CD14-positive monocyte (primary cell): ENCODE measurements at regions not wholly inside any gene's neighbourhood (a gene's known extent, or its start where the extent isn't known, plus 50 kb on each side); places are given as distances from the start of the nearest gene placed in this dataset.

ENCODE experiments used
- DNase-seq, 3 donors: peaks; one replicate each; pipeline ENCODE4 v3.0.0-alpha.2; 2011 to 2022
- H2AFZ ChIP-seq: 2 replicates; pipeline ENCODE4 v1.6.0; 2012; ENCODE audit warnings: mild to moderate bottlenecking, low read depth, low read length, inconsistent platforms; ENCODE audit not compliant: insufficient read depth, poor library complexity, severe bottlenecking
- H3K27ac ChIP-seq, 2 donors: 1 replicate in 1 of 2; 2 replicates in 1 of 2; pipeline ENCODE4 v1.5.1; 2012 to 2013; ENCODE audit warnings: low read length in 2 of 2, control low read depth in 1 of 2, inconsistent platforms in 1 of 2, low read depth in 1 of 2, mild to moderate bottlenecking in 1 of 2
- H3K27me3 ChIP-seq, 2 donors: one replicate each; pipeline versions ENCODE4 v1.6.0 to v1.6.1; 2011 to 2013; ENCODE audit warnings: low read length in 2 of 2; ENCODE audit not compliant: control insufficient read depth in 2 of 2, insufficient read depth in 2 of 2
- H3K36me3 ChIP-seq, 2 donors: replicated peaks in 1 of 2; 1 replicate in 1 of 2; 2 replicates in 1 of 2; pipeline versions ENCODE4 v1.5.1 to v1.6.1; 2012 to 2013; ENCODE audit warnings: low read length in 2 of 2, control low read depth in 1 of 2, inconsistent platforms in 1 of 2, mild to moderate bottlenecking in 1 of 2; ENCODE audit not compliant: insufficient read depth in 2 of 2, control insufficient read depth in 1 of 2
- H3K4me1 ChIP-seq, 2 donors: 1 replicate in 1 of 2; 2 replicates in 1 of 2; pipeline versions ENCODE4 v1.5.1 to v1.6.1; 2012 to 2013; ENCODE audit warnings: low read length in 2 of 2, control low read depth in 1 of 2, inconsistent platforms in 1 of 2, mild to moderate bottlenecking in 1 of 2, moderate library complexity in 1 of 2; ENCODE audit not compliant: insufficient read depth in 2 of 2, control insufficient read depth in 1 of 2
- H3K4me2 ChIP-seq: replicated peaks from 2 replicates; pipeline ENCODE3; 2012; ENCODE audit warnings: low read length, moderate library complexity, mild to moderate bottlenecking; ENCODE audit not compliant: poor library complexity, severe bottlenecking; ENCODE audit errors: extremely low read depth
- H3K4me3 ChIP-seq, 3 experiments: fragments of 200-600 bp in 1 of 3; sonication (generic) in 1 of 3; replicated peaks in 1 of 3; 1 replicate in 2 of 3; 2 replicates in 1 of 3; pipeline ENCODE4 v1.5.1; 2011 to 2013; ENCODE audit warnings: low read length in 3 of 3, mild to moderate bottlenecking in 3 of 3, control low read depth in 2 of 3, low read depth in 2 of 3, inconsistent platforms in 1 of 3, moderate library complexity in 1 of 3
- H3K79me2 ChIP-seq: 2 replicates; pipeline ENCODE4 v1.6.0; 2012; ENCODE audit warnings: mild to moderate bottlenecking, control low read depth, inconsistent platforms, low read length, moderate library complexity; ENCODE audit not compliant: insufficient read depth
- H3K9ac ChIP-seq: 2 replicates; pipeline ENCODE4 v1.6.0; 2017; ENCODE audit warnings: low read length, mild to moderate bottlenecking; ENCODE audit not compliant: insufficient read depth, poor library complexity, severe bottlenecking
- H3K9me3 ChIP-seq, 2 donors: replicated peaks in 1 of 2; 1 replicate in 1 of 2; 2 replicates in 1 of 2; pipeline versions ENCODE4 v1.5.1 to v1.6.1; 2012 to 2013; ENCODE audit warnings: low read length in 2 of 2, control low read depth in 1 of 2; ENCODE audit not compliant: control insufficient read depth in 1 of 2, insufficient read depth in 1 of 2
- H4K20me1 ChIP-seq: 2 replicates; pipeline ENCODE4 v1.6.0; 2012; ENCODE audit warnings: mild to moderate bottlenecking, low read length, control low read depth, moderate library complexity; ENCODE audit not compliant: insufficient read depth
- H3K27ac Mint-ChIP-seq, 7 donors: one replicate each; pipeline ENCODE4 v1.8.0; 2020; ENCODE audit warnings: mild to moderate bottlenecking in 7 of 7, mixed read lengths in 7 of 7, moderate library complexity in 6 of 7, inconsistent platforms in 2 of 7
- H3K27me3 Mint-ChIP-seq, 3 donors: one replicate each; pipeline ENCODE4 v1.8.0; 2021 to 2022; ENCODE audit warnings: low read depth in 3 of 3, mild to moderate bottlenecking in 3 of 3, mixed read lengths in 3 of 3, moderate library complexity in 3 of 3, inconsistent platforms in 1 of 3
- H3K36me3 Mint-ChIP-seq, 2 donors: one replicate each; pipeline ENCODE4 v1.8.0; 2020; ENCODE audit warnings: mixed read lengths in 2 of 2, inconsistent platforms in 1 of 2, mild to moderate bottlenecking in 1 of 2
- H3K4me1 Mint-ChIP-seq: one replicate; pipeline ENCODE4 v1.8.0; 2020; ENCODE audit warnings: mild to moderate bottlenecking, mixed read lengths
- H3K4me3 Mint-ChIP-seq, 2 donors: one replicate each; pipeline ENCODE4 v1.8.0; 2020; ENCODE audit warnings: mild to moderate bottlenecking in 2 of 2, mixed read lengths in 2 of 2, moderate library complexity in 1 of 2
- H3K9me3 Mint-ChIP-seq, 7 donors: one replicate each; pipeline ENCODE4 v1.8.0; 2020 to 2022; ENCODE audit warnings: mixed read lengths in 7 of 7, mild to moderate bottlenecking in 6 of 7, moderate library complexity in 6 of 7, inconsistent platforms in 2 of 7
- WGBS: methylation state at CpG from one replicate; pipeline ENCODE4 v1.1.5; 2013; ENCODE audit warnings: missing lambda C conversion rate; ENCODE audit not compliant: insufficient coverage; 5-methylcytosine and 5-hydroxymethylcytosine counted together
- intact Hi-C, 2 donors: fragments of 100-400 bp; cut with micrococcal nuclease; formaldehyde crosslinking; loops; one replicate each; pipeline versions ENCODE4 v1.15.0 to v1.15.1; 2023
- TF ChIP-seq, protein P1 (sequence below): fragments of 200-600 bp; IDR thresholded peaks from one replicate; pipeline ENCODE4 v1.8.0; 2022; ENCODE audit warnings: antibody characterized with exemption, mild to moderate bottlenecking

DNA sequence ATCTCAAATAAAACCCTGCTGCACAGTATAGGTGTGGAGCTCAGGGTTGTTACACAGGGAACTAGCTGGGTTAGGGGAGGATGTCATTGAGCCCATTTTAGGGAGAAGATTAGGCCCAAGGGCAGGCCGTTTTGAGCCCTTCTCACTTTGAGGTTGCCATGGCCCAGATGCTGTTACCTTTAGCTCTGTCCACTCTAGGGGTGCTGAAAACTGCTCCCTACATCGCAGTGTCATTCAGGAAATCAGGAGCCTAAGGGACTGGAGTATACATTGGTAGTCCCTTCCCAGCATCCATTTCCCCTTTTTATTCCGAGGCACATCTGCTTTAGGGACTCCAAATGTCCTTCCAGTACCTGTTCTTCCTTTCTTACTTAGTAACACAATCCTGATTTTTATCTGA, 79.0 kb upstream of the SELENOK start:
- no peak overlapping the region for H2AFZ ChIP-seq
- intact Hi-C loops: no loop called here
- H4K20me1 ChIP-seq: no peaks in the 10 kb centered on the region
- no peak overlapping the region for H3K27ac Mint-ChIP-seq
- TF ChIP-seq, protein P1, sequence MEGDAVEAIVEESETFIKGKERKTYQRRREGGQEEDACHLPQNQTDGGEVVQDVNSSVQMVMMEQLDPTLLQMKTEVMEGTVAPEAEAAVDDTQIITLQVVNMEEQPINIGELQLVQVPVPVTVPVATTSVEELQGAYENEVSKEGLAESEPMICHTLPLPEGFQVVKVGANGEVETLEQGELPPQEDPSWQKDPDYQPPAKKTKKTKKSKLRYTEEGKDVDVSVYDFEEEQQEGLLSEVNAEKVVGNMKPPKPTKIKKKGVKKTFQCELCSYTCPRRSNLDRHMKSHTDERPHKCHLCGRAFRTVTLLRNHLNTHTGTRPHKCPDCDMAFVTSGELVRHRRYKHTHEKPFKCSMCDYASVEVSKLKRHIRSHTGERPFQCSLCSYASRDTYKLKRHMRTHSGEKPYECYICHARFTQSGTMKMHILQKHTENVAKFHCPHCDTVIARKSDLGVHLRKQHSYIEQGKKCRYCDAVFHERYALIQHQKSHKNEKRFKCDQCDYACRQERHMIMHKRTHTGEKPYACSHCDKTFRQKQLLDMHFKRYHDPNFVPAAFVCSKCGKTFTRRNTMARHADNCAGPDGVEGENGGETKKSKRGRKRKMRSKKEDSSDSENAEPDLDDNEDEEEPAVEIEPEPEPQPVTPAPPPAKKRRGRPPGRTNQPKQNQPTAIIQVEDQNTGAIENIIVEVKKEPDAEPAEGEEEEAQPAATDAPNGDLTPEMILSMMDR: no peak
- no peak overlapping the region for H3K4me2 ChIP-seq
- H3K27me3 ChIP-seq: no peaks in the 10 kb centered on the region
- peaks cover 18 to 63% (median 39%) of the 10 kb centered on the region in 7 donors for H3K9me3 Mint-ChIP-seq
- H3K9ac ChIP-seq: no peak overlapping the region
- 29% methylated on average over 1 of the region's 3 CpGs for WGBS
- no peaks in the 10 kb centered on the region for H3K4me1 Mint-ChIP-seq
- peaks cover 15 to 45% of the 10 kb centered on the region in 2 donors for H3K9me3 ChIP-seq
- no peaks in the 10 kb centered on the region for H3K4me1 ChIP-seq
- H3K27me3 Mint-ChIP-seq: peaks cover 0 to 4% (median 3%) of the 10 kb centered on the region in 3 donors
- no peaks in the 10 kb centered on the region for H3K36me3 ChIP-seq
- H3K79me2 ChIP-seq: no peaks in the 10 kb centered on the region
- H3K27ac ChIP-seq: no peak overlapping the region
- no peak for DNase-seq
- H3K36me3 Mint-ChIP-seq: no peaks in the 10 kb centered on the region
- no peak overlapping the region for H3K4me3 ChIP-seq
- H3K4me3 Mint-ChIP-seq: no peak overlapping the region

DNA sequence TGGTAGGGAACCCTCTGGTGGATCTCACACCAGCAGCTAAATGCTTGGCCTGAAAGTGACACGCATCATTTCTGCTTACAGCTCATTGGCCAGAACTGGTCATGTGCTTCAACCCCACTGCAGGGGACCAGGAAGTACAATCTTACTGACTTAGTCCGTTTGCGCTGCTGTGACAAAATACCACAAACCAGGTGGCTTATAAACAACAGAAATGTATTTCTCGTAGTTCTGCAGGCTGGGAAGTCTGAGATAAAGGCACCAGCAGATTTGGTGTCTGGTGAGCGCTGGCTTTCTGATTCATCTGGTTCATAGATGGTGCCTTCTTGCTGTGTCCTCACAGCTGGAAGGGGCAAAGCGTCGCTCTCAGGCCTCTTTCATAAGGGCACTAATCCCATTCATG, 77.4 kb upstream of the SELENOK start:
- no peak overlapping the region for H2AFZ ChIP-seq
- intact Hi-C loops: no loop called here
- no peak overlapping the region for H3K27ac ChIP-seq
- no peaks in the 10 kb centered on the region for H3K36me3 Mint-ChIP-seq
- no peak overlapping the region for H3K9ac ChIP-seq
- DNase-seq: no peak
- H3K36me3 ChIP-seq: no peaks in the 10 kb centered on the region
- H3K9me3 Mint-ChIP-seq: peaks cover 14 to 57% (median 36%) of the 10 kb centered on the region in 7 donors
- no peak overlapping the region for H3K4me2 ChIP-seq
- H3K27me3 ChIP-seq: no peaks in the 10 kb centered on the region
- H3K4me3 ChIP-seq: no peak overlapping the region
- no peaks in the 10 kb centered on the region for H3K4me1 Mint-ChIP-seq
- no peaks in the 10 kb centered on the region for H3K79me2 ChIP-seq
- H3K27me3 Mint-ChIP-seq: peaks cover 0 to 3% (median 2%) of the 10 kb centered on the region in 3 donors
- peaks cover 9 to 40% of the 10 kb centered on the region in 2 donors for H3K9me3 ChIP-seq
- no peaks in the 10 kb centered on the region for H4K20me1 ChIP-seq
- 92% methylated on average over 5 of the region's 7 CpGs for WGBS
- TF ChIP-seq, protein P1: no peak
- H3K4me1 ChIP-seq: no peaks in the 10 kb centered on the region
- no peak overlapping the region for H3K4me3 Mint-ChIP-seq
- H3K27ac Mint-ChIP-seq: no peak overlapping the region
